ENCODE measurements at regions not wholly inside any gene's neighbourhood (a gene's known extent, or its start where the extent isn't known, plus 50 kb on each side); places are given as distances from the start of the nearest gene placed in this dataset.

GRCh38 chr4:18684932-18685331 lies 663.4 kb upstream of the LCORL start:
- no peaks in the 10 kb centered on the region for H3K27me3 ChIP-seq (replicated peaks; ENCODE audit: control insufficient read depth, insufficient read depth, low read length)
- no peak for DNase-seq (ENCODE audit: low read depth)
- no peaks in the 10 kb centered on the region for H3K36me3 ChIP-seq (ENCODE audit: control insufficient read depth, insufficient read depth, low read length, severe bottlenecking)
- H3K4me1 ChIP-seq (ENCODE audit: control insufficient read depth, insufficient read depth, low read length): no peaks in the 10 kb centered on the region
- H3K9ac ChIP-seq (ENCODE audit: low read length): no peak overlapping the region
- no peaks in the 10 kb centered on the region for H3K9me3 ChIP-seq (ENCODE audit: control insufficient read depth, low read length)
- no peak overlapping the region for H3K4me3 ChIP-seq (ENCODE audit: low read length)

- Histone ChIP-seq H3K36me3 (ENCODE audit: control insufficient read depth, insufficient read depth, low read length, severe bottlenecking) (no peaks in the 10 kb centered on the region), H3K4me1 (ENCODE audit: control insufficient read depth, insufficient read depth, low read length) (no peaks in the 10 kb centered on the region), H3K4me3 (ENCODE audit: low read length) (no peak overlapping the region), H3K27me3 (replicated peaks; ENCODE audit: control insufficient read depth, insufficient read depth, low read length) (no peaks in the 10 kb centered on the region), H3K9me3 (ENCODE audit: control insufficient read depth, low read length) (no peaks in the 10 kb centered on the region), H3K9ac (ENCODE audit: low read length) (no peak overlapping the region)
- no peak for DNase-seq (ENCODE audit: low read depth)
Measured at GRCh38 chr4:18676526-18676915, 655.0 kb upstream of the LCORL start.

- Histone ChIP-seq H3K9me3 (ENCODE audit: control insufficient read depth, low read length) (no peaks in the 10 kb centered on the region), H3K36me3 (ENCODE audit: control insufficient read depth, insufficient read depth, low read length, severe bottlenecking) (no peaks in the 10 kb centered on the region)
- DNase-seq (ENCODE audit: low read depth): no peak
Measured at GRCh38 chr4:18675586-18676525, 654.3 kb upstream of the LCORL start.

GRCh38 chr4:18670034-18670433 lies 648.5 kb upstream of the LCORL start:
- H3K9me3 ChIP-seq (ENCODE audit: control insufficient read depth, low read length): no peaks in the 10 kb centered on the region

More at GRCh38 chr4:18675586-18676525, 654.3 kb upstream of the LCORL start:
- Histone ChIP-seq H3K27me3 (replicated peaks; ENCODE audit: control insufficient read depth, insufficient read depth, low read length) (no peaks in the 10 kb centered on the region), H3K9ac (ENCODE audit: low read length) (no peak overlapping the region), H3K4me1 (ENCODE audit: control insufficient read depth, insufficient read depth, low read length) (no peaks in the 10 kb centered on the region), H3K4me3 (ENCODE audit: low read length) (no peak overlapping the region)

GRCh38 chr4:18669390-18669789 lies 647.8 kb upstream of the LCORL start:
- no peak for DNase-seq (ENCODE audit: low read depth)
- Histone ChIP-seq H3K9me3 (ENCODE audit: control insufficient read depth, low read length) (no peaks in the 10 kb centered on the region), H3K36me3 (ENCODE audit: control insufficient read depth, insufficient read depth, low read length, severe bottlenecking) (no peaks in the 10 kb centered on the region), H3K9ac (ENCODE audit: low read length) (no peak overlapping the region), H3K27me3 (replicated peaks; ENCODE audit: control insufficient read depth, insufficient read depth, low read length) (no peaks in the 10 kb centered on the region), H3K4me1 (ENCODE audit: control insufficient read depth, insufficient read depth, low read length) (no peaks in the 10 kb centered on the region), H3K4me3 (ENCODE audit: low read length) (no peak overlapping the region)

More at GRCh38 chr4:18670034-18670433, 648.5 kb upstream of the LCORL start:
- DNase-seq (ENCODE audit: low read depth): no peak
- no peaks in the 10 kb centered on the region for H3K4me1 ChIP-seq (ENCODE audit: control insufficient read depth, insufficient read depth, low read length)
- H3K27me3 ChIP-seq (replicated peaks; ENCODE audit: control insufficient read depth, insufficient read depth, low read length): no peaks in the 10 kb centered on the region
- no peak overlapping the region for H3K4me3 ChIP-seq (ENCODE audit: low read length)
- H3K36me3 ChIP-seq (ENCODE audit: control insufficient read depth, insufficient read depth, low read length, severe bottlenecking): no peaks in the 10 kb centered on the region
- H3K9ac ChIP-seq (ENCODE audit: low read length): no peak overlapping the region

- no peak overlapping the region for H3K4me3 ChIP-seq (ENCODE audit: low read length)
- no peak for DNase-seq (ENCODE audit: low read depth)
- no peaks in the 10 kb centered on the region for H3K27me3 ChIP-seq (replicated peaks; ENCODE audit: control insufficient read depth, insufficient read depth, low read length)
- no peaks in the 10 kb centered on the region for H3K36me3 ChIP-seq (ENCODE audit: control insufficient read depth, insufficient read depth, low read length, severe bottlenecking)
- H3K9me3 ChIP-seq (ENCODE audit: control insufficient read depth, low read length): no peaks in the 10 kb centered on the region
- H3K4me1 ChIP-seq (ENCODE audit: control insufficient read depth, insufficient read depth, low read length): no peaks in the 10 kb centered on the region
- no peak overlapping the region for H3K9ac ChIP-seq (ENCODE audit: low read length)
Measured at GRCh38 chr4:18666322-18666721, 644.8 kb upstream of the LCORL start.

- Histone ChIP-seq H3K4me3 (ENCODE audit: low read length) (no peak overlapping the region), H3K9ac (ENCODE audit: low read length) (no peak overlapping the region), H3K4me1 (ENCODE audit: control insufficient read depth, insufficient read depth, low read length) (no peaks in the 10 kb centered on the region), H3K9me3 (ENCODE audit: control insufficient read depth, low read length) (no peaks in the 10 kb centered on the region), H3K27me3 (replicated peaks; ENCODE audit: control insufficient read depth, insufficient read depth, low read length) (no peaks in the 10 kb centered on the region), H3K36me3 (ENCODE audit: control insufficient read depth, insufficient read depth, low read length, severe bottlenecking) (no peaks in the 10 kb centered on the region)
- DNase-seq (ENCODE audit: low read depth): no peak
Measured at GRCh38 chr4:18664171-18664570, 642.6 kb upstream of the LCORL start.

GRCh38 chr4:18645351-18645750 lies 623.8 kb upstream of the LCORL start:
- Histone ChIP-seq H3K9me3 (ENCODE audit: control insufficient read depth, low read length) (no peaks in the 10 kb centered on the region), H3K4me3 (ENCODE audit: low read length) (no peak overlapping the region), H3K27me3 (replicated peaks; ENCODE audit: control insufficient read depth, insufficient read depth, low read length) (no peaks in the 10 kb centered on the region), H3K36me3 (ENCODE audit: control insufficient read depth, insufficient read depth, low read length, severe bottlenecking) (no peaks in the 10 kb centered on the region), H3K4me1 (ENCODE audit: control insufficient read depth, insufficient read depth, low read length) (no peaks in the 10 kb centered on the region), H3K9ac (ENCODE audit: low read length) (no peak overlapping the region)
- no peak for DNase-seq (ENCODE audit: low read depth)

GRCh38 chr4:18641334-18641733 lies 619.8 kb upstream of the LCORL start:
- H3K9ac ChIP-seq (ENCODE audit: low read length): no peak overlapping the region
- no peak overlapping the region for H3K4me3 ChIP-seq (ENCODE audit: low read length)
- H3K4me1 ChIP-seq (ENCODE audit: control insufficient read depth, insufficient read depth, low read length): no peaks in the 10 kb centered on the region
- DNase-seq (ENCODE audit: low read depth): no peak
- no peaks in the 10 kb centered on the region for H3K27me3 ChIP-seq (replicated peaks; ENCODE audit: control insufficient read depth, insufficient read depth, low read length)
- no peaks in the 10 kb centered on the region for H3K9me3 ChIP-seq (ENCODE audit: control insufficient read depth, low read length)
- no peaks in the 10 kb centered on the region for H3K36me3 ChIP-seq (ENCODE audit: control insufficient read depth, insufficient read depth, low read length, severe bottlenecking)

- no peak overlapping the region for H3K4me3 ChIP-seq (ENCODE audit: low read length)
Measured at GRCh38 chr4:18638031-18638430, 616.5 kb upstream of the LCORL start.

GRCh38 chr4:18636001-18636585 lies 614.5 kb upstream of the LCORL start:
- H3K9ac ChIP-seq (ENCODE audit: low read length): no peak overlapping the region
- no peaks in the 10 kb centered on the region for H3K9me3 ChIP-seq (ENCODE audit: control insufficient read depth, low read length)
- no peaks in the 10 kb centered on the region for H3K27me3 ChIP-seq (replicated peaks; ENCODE audit: control insufficient read depth, insufficient read depth, low read length)
- DNase-seq (ENCODE audit: low read depth): peak; percentile 3
- no peaks in the 10 kb centered on the region for H3K36me3 ChIP-seq (ENCODE audit: control insufficient read depth, insufficient read depth, low read length, severe bottlenecking)
- no peaks in the 10 kb centered on the region for H3K4me1 ChIP-seq (ENCODE audit: control insufficient read depth, insufficient read depth, low read length)
- H3K4me3 ChIP-seq (ENCODE audit: low read length): no peak overlapping the region

More at GRCh38 chr4:18638031-18638430, 616.5 kb upstream of the LCORL start:
- H3K27me3 ChIP-seq (replicated peaks; ENCODE audit: control insufficient read depth, insufficient read depth, low read length): no peaks in the 10 kb centered on the region
- no peaks in the 10 kb centered on the region for H3K4me1 ChIP-seq (ENCODE audit: control insufficient read depth, insufficient read depth, low read length)
- no peaks in the 10 kb centered on the region for H3K36me3 ChIP-seq (ENCODE audit: control insufficient read depth, insufficient read depth, low read length, severe bottlenecking)
- no peak for DNase-seq (ENCODE audit: low read depth)
- no peak overlapping the region for H3K9ac ChIP-seq (ENCODE audit: low read length)
- no peaks in the 10 kb centered on the region for H3K9me3 ChIP-seq (ENCODE audit: control insufficient read depth, low read length)
